ENCODE measurements at regions not wholly inside any gene's neighbourhood (a gene's known extent, or its start where the extent isn't known, plus 50 kb on each side); places are given as distances from the start of the nearest gene placed in this dataset.

GRCh38 chr2:121977326-121977725 is 221.9 kb downstream of the TSN start:
- no peaks in the 10 kb centered on the region for H3K4me1 ChIP-seq (replicated peaks; ENCODE audit: insufficient read depth)
- H3K9me2 ChIP-seq (ENCODE audit: insufficient read depth) = no peaks in the 10 kb centered on the region; the same call in 1 of the 2 replicates
- intact Hi-C loops (cut with micrococcal nuclease; ENCODE audit: unreplicated experiment) = no loop called here
- no peak overlapping the region for H3K27ac ChIP-seq
- H4K20me1 ChIP-seq (ENCODE audit: insufficient read depth) = no peaks in the 10 kb centered on the region
- H3K36me3 ChIP-seq (ENCODE audit: low read depth) = no peaks in the 10 kb centered on the region
- ChIA-PET CTCF (no interaction called here), POLR2A (ENCODE audit: unreplicated experiment) (no interaction called here)
- H3K4me3 ChIP-seq = no peak overlapping the region
- DNase-seq = no peak
- H3K27me3 ChIP-seq (ENCODE audit: insufficient read depth, low read depth) = peaks cover 20% of the 10 kb centered on the region
- H3K9me3 ChIP-seq (ENCODE audit: insufficient read depth, low read depth) = no peaks in the 10 kb centered on the region
- no peak overlapping the region for H3K4me2 ChIP-seq
- BruUV-seq (replicated peaks) = no TSS peak
- no peaks in the 10 kb centered on the region for H3K79me2 ChIP-seq (ENCODE audit: low read depth)
- no peaks in the 10 kb centered on the region for H3F3A ChIP-seq (ENCODE audit: insufficient read depth, low read depth)
- no peak for TF ChIP-seq CTCF (conservative IDR thresholded peaks at IDR 0.05)
- TF ChIP-seq EZH2 (IDR thresholded peaks at IDR 0.05; ENCODE audit: low read depth) = no peak
- no peak overlapping the region for H2AFZ ChIP-seq

- Histone ChIP-seq H4K20me1 (ENCODE audit: insufficient read depth) (no peaks in the 10 kb centered on the region), H3K79me2 (ENCODE audit: low read depth) (no peaks in the 10 kb centered on the region), H3K27me3 (ENCODE audit: insufficient read depth, low read depth) (0 out of 2 replicates have a peak, but pooled peaks cover 25% of the 10 kb centered on the region), H3K4me3 (no peak overlapping the region), H2AFZ (no peak overlapping the region), H3K36me3 (ENCODE audit: low read depth) (no peaks in the 10 kb centered on the region), H3K4me1 (replicated peaks; ENCODE audit: insufficient read depth) (no peaks in the 10 kb centered on the region), H3K27ac (no peak overlapping the region), H3K9me2 (ENCODE audit: insufficient read depth) (no peaks in the 10 kb centered on the region), H3F3A (ENCODE audit: insufficient read depth, low read depth) (no peaks in the 10 kb centered on the region), H3K4me2 (no peak overlapping the region), H3K9me3 (ENCODE audit: insufficient read depth, low read depth) (no peaks in the 10 kb centered on the region)
- TF ChIP-seq EZH2 (IDR thresholded peaks at IDR 0.05; ENCODE audit: low read depth) (no peak), CTCF (conservative IDR thresholded peaks at IDR 0.05) (no peak)
- DNase-seq = no peak
- ChIA-PET CTCF (no interaction called here), POLR2A (ENCODE audit: unreplicated experiment) (no interaction called here)
- intact Hi-C loops (cut with micrococcal nuclease; ENCODE audit: unreplicated experiment) = no loop called here
- no TSS peak for BruUV-seq (replicated peaks)
Measured at GRCh38 chr2:121992700-121993099, 237.2 kb downstream of the TSN start.

GRCh38 chr2:121993682-121994081 is 238.2 kb downstream of the TSN start:
- Histone ChIP-seq H3K4me2 (no peak overlapping the region), H3K9me3 (ENCODE audit: insufficient read depth, low read depth) (no peaks in the 10 kb centered on the region), H2AFZ (no peak overlapping the region), H3F3A (ENCODE audit: insufficient read depth, low read depth) (no peaks in the 10 kb centered on the region), H3K9me2 (ENCODE audit: insufficient read depth) (no peaks in the 10 kb centered on the region), H3K79me2 (ENCODE audit: low read depth) (no peaks in the 10 kb centered on the region), H3K27me3 (ENCODE audit: insufficient read depth, low read depth) (peaks cover 27% of the 10 kb centered on the region), H3K4me1 (replicated peaks; ENCODE audit: insufficient read depth) (no peaks in the 10 kb centered on the region), H3K4me3 (no peak overlapping the region), H4K20me1 (ENCODE audit: insufficient read depth) (no peaks in the 10 kb centered on the region), H3K27ac (no peak overlapping the region), H3K36me3 (ENCODE audit: low read depth) (no peaks in the 10 kb centered on the region)
- BruUV-seq (replicated peaks) = no TSS peak
- no peak for DNase-seq
- intact Hi-C loops (cut with micrococcal nuclease; ENCODE audit: unreplicated experiment) = no loop called here
- ChIA-PET CTCF (no interaction called here), POLR2A (ENCODE audit: unreplicated experiment) (no interaction called here)
- TF ChIP-seq EZH2 (IDR thresholded peaks at IDR 0.05; ENCODE audit: low read depth) (no peak), CTCF (conservative IDR thresholded peaks at IDR 0.05) (no peak)

Measured in PC-9 (cell line).